Gastrocnemius medialis (tissue), 4 donors: ENCODE measurements at regions not wholly inside any gene's neighbourhood (a gene's known extent, or its start where the extent isn't known, plus 50 kb on each side); places are given as distances from the start of the nearest gene placed in this dataset.

Experiments used
- POLR2A ChIP-seq, 2 donors: fragments of 450-650 bp; IDR thresholded peaks; one replicate each; pipeline ENCODE4 v1.6.1; 2017; ENCODE audit warnings: antibody characterized with exemption in 2 of 2, mild to moderate bottlenecking in 2 of 2, moderate library complexity in 2 of 2
- TF ChIP-seq, protein P1 (sequence below), 5 experiments: fragments of 450-650 bp in 3 of 5; fragments of 200-600 bp in 2 of 5; sonication (generic) in 2 of 5; IDR thresholded peaks in 4 of 5; conservative IDR thresholded peaks in 1 of 5; 1 replicate in 4 of 5; 2 replicates in 1 of 5; pipeline ENCODE4 v1.5.1; 2016 to 2019; ENCODE audit warnings: antibody characterized with exemption in 5 of 5, mild to moderate bottlenecking in 3 of 5, moderate library complexity in 3 of 5

- TF ChIP-seq, protein P1, sequence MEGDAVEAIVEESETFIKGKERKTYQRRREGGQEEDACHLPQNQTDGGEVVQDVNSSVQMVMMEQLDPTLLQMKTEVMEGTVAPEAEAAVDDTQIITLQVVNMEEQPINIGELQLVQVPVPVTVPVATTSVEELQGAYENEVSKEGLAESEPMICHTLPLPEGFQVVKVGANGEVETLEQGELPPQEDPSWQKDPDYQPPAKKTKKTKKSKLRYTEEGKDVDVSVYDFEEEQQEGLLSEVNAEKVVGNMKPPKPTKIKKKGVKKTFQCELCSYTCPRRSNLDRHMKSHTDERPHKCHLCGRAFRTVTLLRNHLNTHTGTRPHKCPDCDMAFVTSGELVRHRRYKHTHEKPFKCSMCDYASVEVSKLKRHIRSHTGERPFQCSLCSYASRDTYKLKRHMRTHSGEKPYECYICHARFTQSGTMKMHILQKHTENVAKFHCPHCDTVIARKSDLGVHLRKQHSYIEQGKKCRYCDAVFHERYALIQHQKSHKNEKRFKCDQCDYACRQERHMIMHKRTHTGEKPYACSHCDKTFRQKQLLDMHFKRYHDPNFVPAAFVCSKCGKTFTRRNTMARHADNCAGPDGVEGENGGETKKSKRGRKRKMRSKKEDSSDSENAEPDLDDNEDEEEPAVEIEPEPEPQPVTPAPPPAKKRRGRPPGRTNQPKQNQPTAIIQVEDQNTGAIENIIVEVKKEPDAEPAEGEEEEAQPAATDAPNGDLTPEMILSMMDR (IDR thresholded peaks at IDR 0.05 in 4 of 5, conservative IDR thresholded peaks at IDR 0.05 in 1 of 5), result no peak
- TF ChIP-seq POLR2A (IDR thresholded peaks at IDR 0.05), result no peak
Observed at GRCh38 chr4:65747386-65747785, 77.1 kb upstream of the EPHA5 start.
